ENCODE measurements at regions not wholly inside any gene's neighbourhood (a gene's known extent, or its start where the extent isn't known, plus 50 kb on each side); places are given as distances from the start of the nearest gene placed in this dataset.

GRCh38 chr13:47133011-47133445 lies 236.2 kb upstream of the HTR2A start:
- H3K9me3 ChIP-seq: no peaks in the 10 kb centered on the region
- WGBS, 2 donors: 6% methylated on average over 1 of the region's 1 CpG
- H3K27ac ChIP-seq: no peak overlapping the region
- H3K4me3 ChIP-seq: no peak overlapping the region
- peaks cover 0 to 5% (median 0%) of the 10 kb centered on the region in 4 donors for H3K27me3 ChIP-seq
- no peaks in the 10 kb centered on the region for H3K36me3 ChIP-seq
- H3K4me1 ChIP-seq: no peaks in the 10 kb centered on the region
- intact Hi-C loops (cut with DNase I): no loop called here
- TF ChIP-seq POLR2A (IDR thresholded peaks at IDR 0.05) (no peak), CTCF (IDR thresholded peaks at IDR 0.05) (no peak)
- DNase-seq: no peak

GRCh38 chr13:47129461-47129860 lies 232.6 kb upstream of the HTR2A start:
- intact Hi-C loops (cut with DNase I): no loop called here
- no peak overlapping the region for H3K27ac ChIP-seq
- no peaks in the 10 kb centered on the region for H3K9me3 ChIP-seq
- DNase-seq: no peak
- no peak overlapping the region for H3K4me3 ChIP-seq
- no peak for TF ChIP-seq POLR2A (IDR thresholded peaks at IDR 0.05)
- TF ChIP-seq CTCF (IDR thresholded peaks at IDR 0.05): no peak
- no peaks in the 10 kb centered on the region for H3K4me1 ChIP-seq
- WGBS, 2 donors: 63 to 88% methylated on average over 2 of the region's 2 CpGs
- H3K36me3 ChIP-seq: no peaks in the 10 kb centered on the region
- peaks cover 0 to 5% (median 0%) of the 10 kb centered on the region in 4 donors for H3K27me3 ChIP-seq

- DNase-seq: no peak
- 60 to 89% methylated on average over 2 of the region's 2 CpGs for WGBS, 2 donors
- intact Hi-C loops (cut with DNase I): no loop called here
- H3K36me3 ChIP-seq: no peaks in the 10 kb centered on the region
- H3K4me3 ChIP-seq: no peak overlapping the region
- H3K9me3 ChIP-seq: no peaks in the 10 kb centered on the region
- no peaks in the 10 kb centered on the region for H3K4me1 ChIP-seq
- TF ChIP-seq CTCF (IDR thresholded peaks at IDR 0.05): no peak
- TF ChIP-seq POLR2A (IDR thresholded peaks at IDR 0.05): no peak
- H3K27ac ChIP-seq: no peak overlapping the region
- H3K27me3 ChIP-seq: peaks cover 0 to 5% (median 0%) of the 10 kb centered on the region in 4 donors
These were observed 229.6 kb upstream of the HTR2A start for GRCh38 chr13:47126432-47126831.

GRCh38 chr13:47121092-47121763 lies 224.4 kb upstream of the HTR2A start:
- Histone ChIP-seq H3K4me3 (no peak overlapping the region), H3K27ac (no peak overlapping the region), H3K27me3 (peaks cover 0 to 14% (median 0%) of the 10 kb centered on the region in 4 donors), H3K9me3 (no peaks in the 10 kb centered on the region), H3K4me1 (no peaks in the 10 kb centered on the region), H3K36me3 (no peaks in the 10 kb centered on the region)
- no peak for TF ChIP-seq POLR2A (IDR thresholded peaks at IDR 0.05)
- TF ChIP-seq CTCF (IDR thresholded peaks at IDR 0.05): no peak
- DNase-seq: no peak
- 19 to 21% methylated on average over 1 of the region's 1 CpG for WGBS, 2 donors
- intact Hi-C loops (cut with DNase I): no loop called here

- H3K36me3 ChIP-seq: no peaks in the 10 kb centered on the region
- no peak overlapping the region for H3K27ac ChIP-seq
- H3K4me3 ChIP-seq: no peak overlapping the region
- intact Hi-C loops (cut with DNase I): no loop called here
- peaks cover 0 to 14% (median 0%) of the 10 kb centered on the region in 4 donors for H3K27me3 ChIP-seq
- H3K4me1 ChIP-seq: no peaks in the 10 kb centered on the region
- WGBS, 2 donors: 75 to 78% methylated on average over 5 of the region's 5 CpGs
- TF ChIP-seq CTCF (IDR thresholded peaks at IDR 0.05) (no peak), POLR2A (IDR thresholded peaks at IDR 0.05) (no peak)
- DNase-seq: no peak
- H3K9me3 ChIP-seq: no peaks in the 10 kb centered on the region
These were observed 223.4 kb upstream of the HTR2A start for GRCh38 chr13:47120282-47120681.
